ENCODE measurements at regions not wholly inside any gene's neighbourhood (a gene's known extent, or its start where the extent isn't known, plus 50 kb on each side); places are given as distances from the start of the nearest gene placed in this dataset.

DNA sequence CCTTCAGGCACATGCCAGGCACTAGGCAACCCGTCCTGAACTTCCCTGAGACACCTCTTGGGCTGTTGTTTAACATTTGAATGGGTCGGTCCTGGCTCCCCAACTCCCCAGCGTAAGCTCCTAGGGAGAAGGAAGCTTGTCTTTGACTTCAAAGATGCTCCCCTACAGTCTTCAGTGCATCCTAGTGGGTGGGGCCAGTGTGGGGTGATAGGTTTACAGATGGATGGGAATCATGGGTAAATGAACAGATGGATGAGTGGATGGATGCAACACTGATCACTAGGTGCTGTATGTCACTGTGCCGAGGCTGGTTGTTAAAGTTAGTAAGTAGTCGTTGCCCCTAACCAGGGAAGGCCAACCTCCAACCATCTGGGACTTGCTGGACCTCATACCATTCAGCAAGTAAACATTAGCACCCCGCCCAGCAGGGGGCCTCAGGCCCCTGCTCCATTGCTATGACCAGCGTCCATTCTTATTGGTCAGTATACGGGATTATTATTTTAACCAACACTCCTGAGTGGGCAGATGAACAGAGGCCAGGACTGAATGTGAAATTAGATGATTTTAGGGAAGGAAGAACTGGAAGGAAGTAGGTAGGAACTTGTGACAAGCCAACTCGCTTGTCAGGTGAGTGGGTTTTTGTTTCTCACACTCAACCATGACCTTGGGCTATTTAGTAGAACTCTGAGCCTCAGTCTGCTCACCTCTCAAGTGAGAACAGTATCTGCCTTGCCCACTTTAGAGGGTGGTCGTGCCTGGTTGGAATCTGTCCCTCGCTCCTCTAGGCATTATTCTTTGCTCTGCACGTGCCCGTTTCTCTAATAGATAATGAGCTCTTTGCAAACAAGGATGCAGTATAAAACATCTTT lies 82.9 kb upstream of the FOXP4 start:
- Histone ChIP-seq H3K4me3 (ENCODE audit: low read depth, low read length) (no peak overlapping the region), H3K9me3 (ENCODE audit: control insufficient read depth, insufficient read depth, low read length) (no peaks in the 10 kb centered on the region), H3K36me3 (ENCODE audit: control insufficient read depth, insufficient read depth, low read length) (no peaks in the 10 kb centered on the region), H3K9ac (ENCODE audit: low read depth, low read length) (no peak overlapping the region), H3K27ac (ENCODE audit: low read depth, low read length) (no peak overlapping the region), H3K27me3 (ENCODE audit: control insufficient read depth, insufficient read depth, low read length) (peaks cover 75% of the 10 kb centered on the region), H3K4me1 (ENCODE audit: control insufficient read depth, insufficient read depth, low read length) (peaks cover 15% of the 10 kb centered on the region)

- Histone ChIP-seq H3K9me3 (ENCODE audit: control insufficient read depth, insufficient read depth, low read length) (no peaks in the 10 kb centered on the region), H3K36me3 (ENCODE audit: control insufficient read depth, insufficient read depth, low read length) (no peaks in the 10 kb centered on the region), H3K9ac (ENCODE audit: low read depth, low read length) (no peak overlapping the region), H3K4me3 (ENCODE audit: low read depth, low read length) (no peak overlapping the region), H3K27ac (ENCODE audit: low read depth, low read length) (no peak overlapping the region), H3K4me1 (ENCODE audit: control insufficient read depth, insufficient read depth, low read length) (peaks cover 19% of the 10 kb centered on the region), H3K27me3 (ENCODE audit: control insufficient read depth, insufficient read depth, low read length) (peaks cover 80% of the 10 kb centered on the region)
Observed at GRCh38 chr6:41464019-41464418, 82.2 kb upstream of the FOXP4 start.

GRCh38 chr6:41464481-41464880 lies 81.7 kb upstream of the FOXP4 start:
- Histone ChIP-seq H3K4me3 (ENCODE audit: low read depth, low read length) (no peak overlapping the region), H3K4me1 (ENCODE audit: control insufficient read depth, insufficient read depth, low read length) (peaks cover 20% of the 10 kb centered on the region), H3K27ac (ENCODE audit: low read depth, low read length) (no peak overlapping the region), H3K9ac (ENCODE audit: low read depth, low read length) (no peak overlapping the region), H3K9me3 (ENCODE audit: control insufficient read depth, insufficient read depth, low read length) (no peaks in the 10 kb centered on the region), H3K36me3 (ENCODE audit: control insufficient read depth, insufficient read depth, low read length) (no peaks in the 10 kb centered on the region), H3K27me3 (ENCODE audit: control insufficient read depth, insufficient read depth, low read length) (peaks cover 82% of the 10 kb centered on the region)

GRCh38 chr6:41466437-41466990 lies 79.7 kb upstream of the FOXP4 start:
- H3K9me3 ChIP-seq (ENCODE audit: control insufficient read depth, insufficient read depth, low read length): no peaks in the 10 kb centered on the region
- peaks cover 30% of the 10 kb centered on the region for H3K4me1 ChIP-seq (ENCODE audit: control insufficient read depth, insufficient read depth, low read length)
- H3K27me3 ChIP-seq (ENCODE audit: control insufficient read depth, insufficient read depth, low read length): peaks cover 92% of the 10 kb centered on the region
- H3K36me3 ChIP-seq (ENCODE audit: control insufficient read depth, insufficient read depth, low read length): no peaks in the 10 kb centered on the region
- no peak overlapping the region for H3K27ac ChIP-seq (ENCODE audit: low read depth, low read length)
- no peak overlapping the region for H3K4me3 ChIP-seq (ENCODE audit: low read depth, low read length)
- no peak overlapping the region for H3K9ac ChIP-seq (ENCODE audit: low read depth, low read length)

DNA sequence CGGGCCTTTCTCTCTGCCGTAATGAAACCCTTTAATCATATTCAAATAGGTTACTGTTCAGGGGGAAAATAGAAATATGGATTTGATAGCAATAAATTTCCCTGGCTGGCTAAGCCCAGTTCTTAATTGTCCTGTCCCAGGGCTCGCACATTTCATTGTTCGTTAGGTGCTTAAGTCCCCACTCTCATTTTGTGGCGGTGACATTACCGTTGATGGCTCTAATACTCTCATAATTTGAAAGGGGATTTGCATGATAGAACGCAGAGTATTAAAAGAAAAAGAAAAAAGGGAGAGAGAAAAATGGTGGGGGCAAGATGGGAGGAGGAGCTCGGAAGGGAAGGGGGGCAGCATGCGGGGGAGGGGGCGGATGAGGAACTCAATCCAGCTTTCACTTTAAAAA lies 79.1 kb upstream of the FOXP4 start:
- Histone ChIP-seq H3K9ac (ENCODE audit: low read depth, low read length) (no peak overlapping the region), H3K27ac (ENCODE audit: low read depth, low read length) (no peak overlapping the region), H3K27me3 (ENCODE audit: control insufficient read depth, insufficient read depth, low read length) (peaks cover 92% of the 10 kb centered on the region), H3K4me1 (ENCODE audit: control insufficient read depth, insufficient read depth, low read length) (peaks cover 35% of the 10 kb centered on the region), H3K4me3 (ENCODE audit: low read depth, low read length) (no peak overlapping the region), H3K9me3 (ENCODE audit: control insufficient read depth, insufficient read depth, low read length) (no peaks in the 10 kb centered on the region), H3K36me3 (ENCODE audit: control insufficient read depth, insufficient read depth, low read length) (no peaks in the 10 kb centered on the region)

GRCh38 chr6:41467627-41468404 lies 78.4 kb upstream of the FOXP4 start:
- no peak overlapping the region for H3K4me3 ChIP-seq (ENCODE audit: low read depth, low read length)
- no peak overlapping the region for H3K27ac ChIP-seq (ENCODE audit: low read depth, low read length)
- no peak overlapping the region for H3K9ac ChIP-seq (ENCODE audit: low read depth, low read length)
- peaks cover 92% of the 10 kb centered on the region for H3K27me3 ChIP-seq (ENCODE audit: control insufficient read depth, insufficient read depth, low read length)
- H3K4me1 ChIP-seq (ENCODE audit: control insufficient read depth, insufficient read depth, low read length): peaks cover 38% of the 10 kb centered on the region
- H3K9me3 ChIP-seq (ENCODE audit: control insufficient read depth, insufficient read depth, low read length): no peaks in the 10 kb centered on the region
- H3K36me3 ChIP-seq (ENCODE audit: control insufficient read depth, insufficient read depth, low read length): no peaks in the 10 kb centered on the region

DNA sequence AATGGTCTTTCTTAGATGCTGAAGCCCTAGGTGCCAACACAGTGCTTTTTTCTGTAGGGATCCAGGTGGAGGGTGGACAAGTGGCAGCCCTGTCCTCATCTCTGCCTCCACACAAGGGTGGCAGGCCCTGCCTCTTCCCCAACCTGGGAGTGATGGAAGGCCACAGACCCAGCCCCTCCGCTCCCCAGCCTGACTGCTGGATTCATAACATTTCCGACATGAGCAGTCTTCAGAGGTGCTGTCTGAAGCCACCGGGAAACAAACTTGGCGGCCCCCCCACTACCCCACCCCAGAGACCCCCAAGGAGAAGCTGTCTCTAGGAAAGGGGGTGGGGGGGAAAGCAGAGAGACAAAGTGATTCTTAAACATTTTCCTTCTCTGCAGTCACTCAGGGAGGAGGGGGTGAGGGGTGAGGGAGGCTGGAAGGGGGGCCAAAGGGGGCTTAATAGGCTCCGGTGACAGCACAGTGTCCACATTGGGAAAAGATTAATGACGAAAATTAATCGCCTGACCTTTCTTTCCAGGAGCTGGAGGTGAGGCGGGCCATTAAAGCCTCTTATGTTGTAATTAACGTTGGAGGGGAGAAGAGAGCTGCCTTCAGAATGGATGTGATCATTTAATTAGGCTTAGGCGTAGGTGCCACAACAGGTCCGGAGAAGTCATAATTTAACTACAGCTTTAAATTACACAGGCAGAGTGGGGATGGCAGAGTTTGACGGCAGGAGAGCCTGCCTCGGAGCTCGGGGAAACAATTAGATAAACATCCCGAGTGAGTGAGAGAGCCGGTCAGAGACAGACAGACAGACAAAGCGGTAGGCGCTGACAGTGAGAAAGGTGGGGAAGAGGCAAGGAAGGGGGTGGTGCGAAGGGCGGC lies 76.8 kb upstream of the FOXP4 start:
- peak overlapping the region; percentile 55 for H3K4me3 ChIP-seq (ENCODE audit: low read depth, low read length)
- no peaks in the 10 kb centered on the region for H3K9me3 ChIP-seq (ENCODE audit: control insufficient read depth, insufficient read depth, low read length)
- H3K9ac ChIP-seq (ENCODE audit: low read depth, low read length): no peak overlapping the region
- peaks cover 91% of the 10 kb centered on the region for H3K27me3 ChIP-seq (ENCODE audit: control insufficient read depth, insufficient read depth, low read length)
- peaks cover 33% of the 10 kb centered on the region for H3K4me1 ChIP-seq (ENCODE audit: control insufficient read depth, insufficient read depth, low read length)
- no peaks in the 10 kb centered on the region for H3K36me3 ChIP-seq (ENCODE audit: control insufficient read depth, insufficient read depth, low read length)
- no peak overlapping the region for H3K27ac ChIP-seq (ENCODE audit: low read depth, low read length)

DNA sequence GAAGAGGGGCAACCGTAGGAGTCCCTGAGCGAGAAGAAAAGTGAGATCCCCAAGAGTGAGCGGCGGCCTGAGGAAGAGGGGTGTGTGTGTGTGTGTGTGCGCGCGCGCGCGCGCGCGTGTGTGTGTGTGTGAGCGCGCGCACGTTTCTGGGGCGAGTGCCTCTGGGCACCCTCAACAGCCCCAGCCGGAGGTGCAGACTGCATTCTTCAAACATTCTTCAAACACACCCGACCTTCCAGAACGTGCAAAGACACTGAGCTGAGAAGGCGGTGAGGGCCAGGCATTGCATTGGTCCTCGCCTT lies 76.2 kb upstream of the FOXP4 start:
- Histone ChIP-seq H3K27me3 (ENCODE audit: control insufficient read depth, insufficient read depth, low read length) (peaks cover 93% of the 10 kb centered on the region), H3K4me1 (ENCODE audit: control insufficient read depth, insufficient read depth, low read length) (peaks cover 33% of the 10 kb centered on the region), H3K36me3 (ENCODE audit: control insufficient read depth, insufficient read depth, low read length) (no peaks in the 10 kb centered on the region), H3K27ac (ENCODE audit: low read depth, low read length) (no peak overlapping the region), H3K4me3 (ENCODE audit: low read depth, low read length) (peak overlapping the region; percentile 55), H3K9me3 (ENCODE audit: control insufficient read depth, insufficient read depth, low read length) (no peaks in the 10 kb centered on the region), H3K9ac (ENCODE audit: low read depth, low read length) (no peak overlapping the region)

DNA sequence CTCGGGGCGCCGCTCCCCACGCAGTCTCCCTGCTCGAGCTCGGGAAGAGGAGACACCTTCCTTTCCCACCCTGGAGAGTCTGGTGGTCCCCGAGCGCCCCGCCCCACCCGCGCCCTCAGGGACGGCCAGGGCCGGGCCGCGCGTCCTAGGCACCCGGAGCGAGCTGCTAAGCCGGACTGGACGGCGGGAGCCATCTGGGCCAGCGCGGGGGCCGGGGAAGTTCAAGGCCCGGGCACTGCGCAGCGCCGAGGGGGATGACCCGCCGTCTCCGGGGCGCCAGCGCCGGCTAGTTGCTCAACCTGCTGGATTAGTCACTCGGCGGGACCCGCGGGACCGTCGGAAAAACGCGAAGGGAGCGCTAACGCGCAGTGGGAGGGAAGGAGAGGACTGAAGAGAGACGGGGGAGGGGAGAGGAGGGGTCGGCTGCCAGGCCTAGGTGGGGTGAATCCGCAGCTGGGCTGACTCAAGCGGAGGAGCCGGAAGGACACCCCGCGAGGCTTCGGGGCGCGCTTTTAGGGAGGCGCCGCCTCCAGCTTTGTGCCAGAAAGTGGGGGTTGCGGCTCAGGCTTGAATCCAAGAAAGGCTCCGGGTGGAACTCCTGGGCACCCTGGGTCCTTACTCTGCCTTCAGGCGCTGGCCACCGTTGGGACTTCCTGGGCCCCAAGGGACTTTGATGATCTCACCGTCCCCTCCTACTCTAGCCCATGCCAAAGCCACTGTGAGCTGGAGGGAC lies 75.7 kb upstream of the FOXP4 start:
- Histone ChIP-seq H3K27ac (ENCODE audit: low read depth, low read length) (no peak overlapping the region), H3K9ac (ENCODE audit: low read depth, low read length) (no peak overlapping the region), H3K36me3 (ENCODE audit: control insufficient read depth, insufficient read depth, low read length) (no peaks in the 10 kb centered on the region), H3K9me3 (ENCODE audit: control insufficient read depth, insufficient read depth, low read length) (no peaks in the 10 kb centered on the region), H3K4me3 (ENCODE audit: low read depth, low read length) (peak overlapping the region; percentile 55), H3K4me1 (ENCODE audit: control insufficient read depth, insufficient read depth, low read length) (peaks cover 33% of the 10 kb centered on the region), H3K27me3 (ENCODE audit: control insufficient read depth, insufficient read depth, low read length) (peaks cover 93% of the 10 kb centered on the region)
